Pons (tissue), 1 donor: ENCODE measurements at regions not wholly inside any gene's neighbourhood (a gene's known extent, or its start where the extent isn't known, plus 50 kb on each side); places are given as distances from the start of the nearest gene placed in this dataset.
A peak's percentile ranks its signal among the peaks of the same experiment; 100 is the strongest.
"Not testable (repeated sequence)": the region's sequence is repeated elsewhere in the genome, so short reads cannot be mapped to it uniquely, and the experiment has no call there.

Source experiments
- DNase-seq: peaks from one replicate; pipeline ENCODE4 v3.0.0-alpha.2; 2016; ENCODE audit warnings: low spot score

- DNase-seq: no peak
These were observed 314.9 kb downstream of the ALDH8A1 start for GRCh38 chr6:134634966-134635365.

DNA sequence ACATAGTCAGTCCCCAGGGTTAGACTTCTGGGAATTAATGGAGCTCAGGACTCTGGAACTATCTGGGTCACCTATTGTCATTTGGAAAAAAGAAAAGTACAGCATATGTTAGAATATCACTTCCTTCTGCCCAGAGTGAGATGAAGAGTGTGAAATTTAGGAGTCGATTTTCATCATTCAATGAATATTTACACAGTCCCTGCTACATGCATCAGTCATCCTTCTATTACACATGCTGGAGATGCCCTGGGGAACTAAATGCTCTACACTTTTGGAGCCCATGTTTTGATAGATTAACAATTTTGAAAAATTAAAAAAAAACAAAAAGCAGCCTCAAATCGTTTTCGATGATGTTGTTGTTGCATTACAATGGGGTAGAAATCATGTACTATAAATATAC lies 315.4 kb downstream of the ALDH8A1 start:
- no peak for DNase-seq

GRCh38 chr6:134632982-134633940 lies 315.3 kb upstream of the SGK1 start:
- peak; percentile 56 for DNase-seq

DNA sequence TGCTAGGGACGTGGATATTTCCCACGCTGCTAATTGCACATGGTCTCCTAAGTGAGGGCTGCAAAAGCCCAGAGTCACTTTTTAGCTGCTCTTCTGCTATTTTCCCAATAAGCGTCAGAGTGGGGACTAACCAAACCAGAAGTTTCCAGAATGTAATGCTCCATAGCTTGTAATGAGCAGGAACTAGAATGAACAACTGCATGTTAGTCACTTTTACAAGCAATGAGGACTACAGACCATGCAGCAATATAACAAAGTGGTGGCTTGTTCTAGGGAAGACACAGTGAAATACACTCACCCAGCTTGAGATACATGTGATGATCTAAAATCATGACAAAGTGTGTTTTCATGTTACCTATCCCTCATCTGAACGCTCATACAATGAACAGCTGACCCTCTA lies 314.1 kb upstream of the SGK1 start:
- DNase-seq: peak; percentile 85

DNA sequence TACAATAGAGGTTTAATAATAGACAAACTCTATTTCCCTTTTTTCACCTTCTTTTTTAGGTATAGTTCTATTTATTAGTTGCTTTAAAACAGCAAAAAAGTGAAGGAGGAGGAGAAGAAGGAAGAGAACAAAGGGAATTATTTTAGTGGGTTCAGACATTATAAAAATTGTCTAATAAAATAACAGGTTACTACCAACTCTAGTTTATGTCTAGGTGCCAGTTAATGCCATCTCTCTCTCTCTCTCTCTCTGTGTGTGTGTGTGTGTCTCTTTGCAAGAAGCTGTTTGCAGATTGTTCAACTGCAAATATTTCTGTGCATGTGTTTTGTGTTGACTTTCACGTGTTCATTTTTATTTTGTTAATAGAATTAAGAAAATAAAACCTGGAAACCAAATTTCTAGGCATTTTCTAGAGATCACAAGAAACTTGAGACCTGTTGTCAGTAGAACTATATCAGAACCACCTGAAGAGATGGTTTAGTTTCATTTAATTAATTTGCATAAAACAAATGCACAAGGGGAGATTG lies 313.5 kb upstream of the SGK1 start:
- peak; percentile 52 for DNase-seq

- peak; percentile 90 for DNase-seq
These were observed 312.7 kb upstream of the SGK1 start for GRCh38 chr6:134630508-134631121.

DNA sequence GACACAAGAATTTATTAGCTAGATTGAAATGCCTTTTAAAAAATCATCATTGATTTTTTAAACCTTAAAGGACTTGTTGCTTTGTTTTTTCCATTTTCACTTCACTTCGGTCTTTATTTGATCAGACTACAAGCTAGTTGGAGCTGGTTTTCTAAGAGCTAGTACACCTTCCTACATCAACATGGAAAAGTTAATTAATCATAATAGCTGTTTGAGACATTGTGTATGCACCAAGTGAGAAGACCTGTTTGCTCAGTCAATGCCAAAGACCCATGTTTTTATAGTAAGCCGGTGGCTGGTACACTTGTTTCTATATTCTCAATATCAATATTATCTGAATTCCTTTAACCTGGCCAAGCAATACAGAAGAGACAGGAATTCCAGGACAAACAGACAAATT lies 310.2 kb upstream of the SGK1 start:
- DNase-seq: no peak

GRCh38 chr6:134627707-134628106 lies 309.8 kb upstream of the SGK1 start:
- no peak for DNase-seq

DNA sequence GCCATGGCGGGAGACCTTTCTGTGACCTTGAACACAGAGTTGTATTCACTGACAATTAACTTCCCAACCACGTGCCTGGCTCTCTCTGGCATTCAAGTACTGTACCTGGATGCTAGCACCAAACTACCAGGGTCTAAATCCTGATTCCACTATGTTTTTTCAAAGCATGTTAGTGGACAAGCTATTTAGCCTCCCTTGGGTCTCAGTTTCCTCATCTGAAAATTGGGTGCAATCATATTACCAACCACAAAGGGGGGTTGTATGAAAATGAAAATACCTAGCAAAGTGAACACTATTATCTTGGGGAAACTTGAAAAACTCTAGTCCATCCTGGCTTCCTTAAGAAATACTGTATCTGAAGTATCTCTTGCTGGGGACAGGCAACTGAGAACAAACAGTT lies 308.7 kb upstream of the SGK1 start:
- no peak for DNase-seq

DNA sequence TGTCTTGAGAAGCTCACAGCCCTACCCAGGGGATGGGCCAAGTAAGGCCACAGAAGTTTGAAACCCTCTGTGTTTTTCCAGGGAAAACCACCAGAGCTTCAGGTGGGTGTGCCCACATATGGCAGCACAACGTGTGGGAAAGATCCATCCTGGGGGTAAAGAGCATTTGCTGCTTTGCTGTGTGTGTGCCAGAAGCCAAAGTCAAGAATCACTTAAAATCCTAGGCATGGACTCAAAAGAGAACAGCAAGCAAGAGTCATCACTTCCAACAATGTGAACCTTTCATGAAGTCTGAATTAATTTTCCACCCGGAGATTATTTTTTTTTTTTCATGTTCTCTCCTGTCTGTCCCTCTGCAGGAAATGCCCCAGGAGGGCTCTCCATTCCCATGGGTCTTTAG lies 308.2 kb upstream of the SGK1 start:
- DNase-seq: peak; percentile 71

DNA sequence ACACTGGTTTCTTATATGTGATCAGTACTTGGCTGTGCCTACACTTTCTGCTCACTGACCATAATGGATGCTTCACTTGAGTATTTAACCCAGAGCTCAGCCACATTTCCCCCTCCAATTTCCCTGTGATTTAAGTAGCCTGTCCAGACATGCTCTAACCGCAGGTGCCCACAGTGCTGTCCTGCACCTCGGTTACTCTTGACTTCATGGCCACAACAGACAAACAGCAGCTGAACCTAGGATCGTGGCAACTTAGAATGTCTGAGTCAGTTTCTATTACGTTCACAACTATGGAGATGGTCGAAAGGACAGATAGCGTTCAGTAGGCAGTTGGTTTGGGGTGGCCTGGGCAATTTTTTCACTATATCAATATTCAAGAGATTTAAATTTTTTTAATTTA lies 306.9 kb upstream of the SGK1 start:
- DNase-seq: no peak

DNA sequence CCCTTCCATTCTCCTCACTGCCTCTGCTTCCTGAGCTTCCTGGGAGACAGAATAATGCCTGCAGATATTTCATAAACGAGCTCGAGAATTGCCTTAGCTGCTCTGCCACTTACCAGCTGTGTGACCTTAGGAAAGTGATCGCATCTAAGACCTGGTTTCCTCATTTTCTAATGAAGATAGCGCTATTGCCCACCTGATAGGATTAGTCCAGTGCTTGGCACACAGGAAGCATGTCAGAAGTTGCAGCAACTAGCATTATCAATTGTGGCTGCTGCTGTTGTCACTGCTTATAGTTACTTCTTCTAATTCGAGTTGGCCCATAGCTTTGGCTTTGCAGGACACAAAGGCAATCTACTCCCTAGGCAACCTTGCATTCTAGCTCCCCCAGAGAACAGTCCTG lies 305.5 kb upstream of the SGK1 start:
- DNase-seq: no peak

GRCh38 chr6:134622382-134623173 lies 304.7 kb upstream of the SGK1 start:
- DNase-seq: no peak

- DNase-seq: no peak
These were observed 303.9 kb upstream of the SGK1 start for GRCh38 chr6:134621858-134622257.

GRCh38 chr6:134619789-134620188 lies 301.9 kb upstream of the SGK1 start:
- DNase-seq: no peak

DNA sequence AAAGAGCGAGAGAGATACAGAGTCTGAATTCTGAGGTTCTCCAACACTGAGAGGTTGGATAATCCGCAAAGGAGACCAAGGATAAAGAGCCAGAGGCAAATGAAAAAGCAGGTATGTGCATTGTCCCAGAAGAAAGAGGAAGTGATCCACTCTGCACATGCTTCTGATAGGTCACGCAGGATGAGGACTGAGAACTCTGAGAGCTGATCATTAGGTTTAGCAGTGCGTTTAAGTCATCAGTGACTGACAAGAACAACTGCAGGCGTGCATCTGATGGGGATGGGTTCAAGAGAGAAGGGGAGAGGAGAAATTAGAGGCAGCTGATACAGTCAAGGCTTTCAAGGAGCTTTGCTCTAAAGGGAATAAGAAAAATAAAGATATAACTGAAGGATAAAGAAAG lies 301.2 kb upstream of the SGK1 start:
- no peak for DNase-seq

GRCh38 chr6:134614606-134615485 lies 296.9 kb upstream of the SGK1 start:
- DNase-seq: no peak

DNA sequence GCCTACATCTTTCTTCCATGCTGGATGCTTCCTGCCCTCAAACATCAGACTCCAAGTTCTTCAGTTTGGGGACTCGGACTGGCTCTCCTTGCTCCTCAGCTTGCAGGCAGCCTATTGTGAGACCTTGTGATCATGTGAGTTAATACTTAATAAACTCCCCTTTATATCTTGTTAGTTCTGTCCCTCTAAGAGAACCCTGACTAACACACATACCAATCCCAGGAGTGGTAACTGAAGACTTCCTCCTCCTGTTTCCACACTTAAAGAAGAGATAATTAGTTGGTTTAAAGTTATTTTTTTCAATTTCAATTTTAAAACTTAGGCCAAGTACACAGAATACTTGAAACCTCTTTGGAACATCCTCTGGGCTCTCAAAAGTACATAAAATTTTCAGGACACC lies 294.2 kb upstream of the SGK1 start:
- DNase-seq: not testable (repeated sequence)

GRCh38 chr6:134610411-134610810 lies 292.5 kb upstream of the SGK1 start:
- DNase-seq: no peak

DNA sequence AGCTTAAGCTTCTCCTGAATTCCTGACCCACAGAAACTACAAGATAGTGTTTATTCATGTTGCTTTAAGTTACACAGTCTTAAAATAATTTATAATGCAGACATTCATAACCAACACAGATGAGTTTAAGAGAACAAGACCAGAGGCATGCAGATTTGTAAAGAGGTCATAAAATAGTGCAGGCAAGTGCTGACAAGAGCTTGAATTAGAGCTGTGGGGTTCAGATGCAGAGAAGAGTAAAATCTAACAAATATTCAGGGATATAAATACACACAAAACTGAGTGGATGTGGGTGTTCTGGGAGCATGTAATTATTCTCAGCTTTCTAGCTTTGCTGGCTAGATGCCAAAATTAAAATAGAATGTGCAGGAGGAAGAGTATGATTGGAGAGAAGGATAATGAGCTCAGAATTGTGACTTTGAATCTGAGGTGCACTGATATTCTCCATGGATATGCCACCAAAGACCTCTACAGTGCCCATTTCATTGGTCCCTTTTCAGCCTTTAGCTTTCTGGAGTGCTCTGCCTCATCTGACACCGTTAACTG lies 291.9 kb upstream of the SGK1 start:
- no peak for DNase-seq

DNA sequence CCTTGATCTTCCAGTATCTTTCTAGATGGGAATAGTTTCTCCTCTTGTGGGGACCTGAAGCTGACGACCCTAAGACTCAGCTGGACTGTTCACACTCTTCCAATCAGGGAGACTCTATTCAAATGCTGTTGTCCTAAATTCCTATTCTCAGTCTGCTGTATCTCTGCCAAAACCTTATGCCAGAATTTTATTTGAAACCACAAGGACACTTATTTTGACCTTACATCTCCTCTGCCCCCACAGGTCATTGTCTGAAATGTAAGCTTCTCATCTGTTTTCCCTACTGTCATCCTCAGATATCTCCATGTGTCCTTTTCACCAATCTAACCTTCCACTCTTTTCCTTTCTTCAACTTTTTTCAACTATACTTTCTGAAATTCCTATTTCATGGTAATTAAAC lies 289.5 kb upstream of the SGK1 start:
- no peak for DNase-seq
